ENCODE measurements at regions not wholly inside any gene's neighbourhood (a gene's known extent, or its start where the extent isn't known, plus 50 kb on each side); places are given as distances from the start of the nearest gene placed in this dataset.

DNA sequence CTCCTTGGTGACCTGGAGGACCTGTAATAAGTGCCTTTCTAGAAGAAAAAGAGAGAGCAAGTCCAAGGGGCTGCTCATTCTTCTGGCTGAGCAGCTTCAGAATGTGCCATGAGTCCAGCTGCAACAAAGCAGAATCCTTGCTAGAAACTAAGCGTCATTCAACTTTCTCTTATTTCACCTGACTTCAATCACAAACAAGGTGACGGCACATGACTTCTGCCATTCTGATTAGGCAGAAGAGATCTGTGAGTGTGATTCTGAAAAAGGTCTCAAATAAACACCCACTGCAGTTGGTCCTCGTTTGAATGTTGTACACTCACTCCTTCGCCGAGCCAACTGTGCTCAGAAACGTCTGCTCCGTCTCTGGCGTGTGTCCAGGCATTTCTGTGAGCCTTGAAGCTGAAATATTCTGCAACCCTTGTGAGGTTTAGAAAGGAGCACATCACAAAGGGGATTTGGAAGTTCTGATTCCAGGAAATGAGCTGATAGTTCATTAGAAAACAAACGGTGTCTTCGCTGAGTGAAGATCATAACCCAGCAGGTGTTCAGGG, 623.8 kb upstream of the KIRREL3 start:
- TF ChIP-seq YY1 (IDR thresholded peaks at IDR 0.05; ENCODE audit: insufficient read depth, insufficient read length) = no peak
- no peak for TF ChIP-seq SUZ12 (IDR thresholded peaks at IDR 0.05; ENCODE audit: extremely low read depth, insufficient read depth, insufficient read length)
- TF ChIP-seq ZNF274 (IDR thresholded peaks at IDR 0.05; ENCODE audit: low read depth, low read length) = no peak
